IMR-90 (cell line): ENCODE measurements at regions not wholly inside any gene's neighbourhood (a gene's known extent, or its start where the extent isn't known, plus 50 kb on each side); places are given as distances from the start of the nearest gene placed in this dataset.

Experiments
- BHLHE40 ChIP-seq: fragments of 150-350 bp; IDR thresholded peaks from 2 replicates; pipeline ENCODE4 v1.6.1; 2016; ENCODE audit warnings: mild to moderate bottlenecking, low read depth, low read length
- CEBPB ChIP-seq: IDR thresholded peaks from 2 replicates; pipeline ENCODE4 v1.6.1; 2012; ENCODE audit warnings: low read depth, low read length, improper control_type of control experiment
- CTCF ChIP-seq: conservative IDR thresholded peaks from 2 replicates; pipeline ENCODE4 v1.5.1; 2012; ENCODE audit warnings: mild to moderate bottlenecking, low read depth, low read length, improper control_type of control experiment
- FOS ChIP-seq: fragments of 150-350 bp; IDR thresholded peaks from 2 replicates; pipeline ENCODE4 v1.6.1; 2016; ENCODE audit warnings: low read depth, low read length
- MAFK ChIP-seq: IDR thresholded peaks from 2 replicates; pipeline ENCODE4 v1.6.1; 2012; ENCODE audit warnings: low read depth, low read length, improper control_type of control experiment
- RAD21 ChIP-seq: IDR thresholded peaks from 2 replicates; pipeline ENCODE4 v1.6.1; 2012; ENCODE audit warnings: low read length, improper control_type of control experiment

GRCh38 chr1:69320757-69321211 lies 246.9 kb upstream of the LRRC7 start:
- TF ChIP-seq CTCF (no peak), RAD21 (no peak), BHLHE40 (no peak), MAFK (no peak), FOS (no peak), CEBPB (no peak)
